MM.1S (cell line): ENCODE measurements at regions not wholly inside any gene's neighbourhood (a gene's known extent, or its start where the extent isn't known, plus 50 kb on each side); places are given as distances from the start of the nearest gene placed in this dataset.

Source experiments
- CTCF ChIP-seq: fragments of 300-600 bp; sonication (generic); IDR thresholded peaks from 2 replicates; pipeline ENCODE4 v1.5.1; 2016; ENCODE audit warnings: antibody characterized with exemption, low read length, mixed read lengths
- EZH2 ChIP-seq: fragments of 300-600 bp; sonication (generic); optimal IDR thresholded peaks from 2 replicates; pipeline ENCODE3; 2017; ENCODE audit warnings: low read depth, mild to moderate bottlenecking, antibody characterized with exemption, low read length, mixed read lengths

DNA sequence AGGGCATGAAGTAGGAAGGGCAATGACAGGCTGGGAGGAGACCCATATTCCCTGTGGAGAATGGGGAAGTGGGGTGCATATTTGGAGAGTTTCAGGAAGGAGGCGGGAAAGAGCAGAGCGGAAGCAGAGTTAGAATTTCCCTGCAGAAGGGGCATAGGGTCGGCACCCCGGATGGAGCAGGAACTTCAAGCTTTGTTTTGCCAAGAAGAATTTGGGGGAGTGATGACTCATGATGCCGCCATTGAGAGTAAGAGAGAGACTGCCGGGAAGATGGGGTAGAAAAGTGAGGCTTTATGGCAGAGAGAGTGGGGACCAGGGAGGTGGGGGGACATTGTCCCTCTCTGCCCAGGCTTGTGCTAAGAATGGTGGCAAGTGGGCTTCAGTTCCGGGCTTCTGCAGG lies 50.3 kb upstream of the EPB41L1 start:
- TF ChIP-seq EZH2 = no peak
- TF ChIP-seq CTCF = no peak
